IPS-NIHi7 (cell line): ENCODE measurements at regions not wholly inside any gene's neighbourhood (a gene's known extent, or its start where the extent isn't known, plus 50 kb on each side); places are given as distances from the start of the nearest gene placed in this dataset.

ENCODE experiments used
- DNase-seq: peaks from one replicate; pipeline ENCODE4 v3.0.0; 2012; ENCODE audit warnings: mixed read lengths; ENCODE audit errors: extremely low spot score

GRCh38 chr9:115169003-115169402, 51.0 kb upstream of the TNC start:
- DNase-seq: no peak

DNA sequence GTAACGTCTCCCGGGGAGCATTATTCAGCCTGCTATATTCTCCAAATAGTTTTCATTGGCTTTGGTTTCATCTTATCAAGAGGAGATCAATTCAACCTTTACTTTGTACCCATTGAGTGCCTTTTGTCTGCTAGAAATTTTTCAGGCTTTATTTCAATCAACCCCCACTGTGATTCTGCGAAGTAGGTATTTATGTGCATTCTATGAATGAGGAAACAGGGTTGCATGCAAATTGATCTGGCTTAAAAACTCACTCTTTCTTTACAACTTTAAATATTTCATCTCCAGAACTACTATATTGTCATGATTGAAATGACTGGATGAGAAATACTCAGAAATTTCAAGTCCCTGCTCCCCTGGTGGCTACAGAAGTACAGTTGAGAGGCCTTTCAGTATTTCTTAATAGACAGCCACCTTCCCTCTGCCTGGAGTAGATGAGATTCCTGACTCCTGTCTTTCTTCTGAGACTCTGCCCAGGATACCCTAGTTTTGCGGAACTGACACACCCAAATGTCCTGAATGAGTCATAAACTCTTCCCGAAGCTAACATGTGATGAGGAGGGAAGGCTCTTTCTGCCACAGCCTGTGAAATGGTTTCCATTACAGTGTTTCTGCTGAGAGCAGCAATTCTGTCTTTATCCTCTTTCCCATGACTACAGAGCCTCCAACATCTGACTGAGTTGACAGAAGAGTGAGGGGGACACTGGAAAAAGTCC, 52.6 kb upstream of the TNC start:
- peak; percentile 26 for DNase-seq

GRCh38 chr9:115171921-115172388, 54.0 kb upstream of the TNC start:
- DNase-seq: no peak

DNA sequence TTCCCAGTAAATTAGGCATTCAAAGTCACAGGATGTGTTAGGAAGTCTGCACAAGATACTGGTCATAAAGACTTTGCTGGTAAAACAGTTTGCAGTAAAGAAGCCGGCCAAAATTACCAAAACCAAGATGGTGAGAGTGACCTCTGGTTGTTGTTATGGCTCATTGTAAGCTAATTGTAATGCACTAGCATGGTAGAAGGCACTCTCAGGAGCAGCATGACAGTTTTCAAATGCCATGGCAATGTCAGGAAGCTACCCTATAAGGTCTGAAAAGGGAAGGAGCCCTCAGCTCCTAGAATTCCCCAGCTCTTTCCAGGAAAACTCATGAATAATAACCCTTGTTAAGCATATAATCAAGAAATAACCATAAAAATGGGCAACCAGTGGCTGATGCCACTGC, 64.3 kb upstream of the TNC start:
- no peak for DNase-seq

DNA sequence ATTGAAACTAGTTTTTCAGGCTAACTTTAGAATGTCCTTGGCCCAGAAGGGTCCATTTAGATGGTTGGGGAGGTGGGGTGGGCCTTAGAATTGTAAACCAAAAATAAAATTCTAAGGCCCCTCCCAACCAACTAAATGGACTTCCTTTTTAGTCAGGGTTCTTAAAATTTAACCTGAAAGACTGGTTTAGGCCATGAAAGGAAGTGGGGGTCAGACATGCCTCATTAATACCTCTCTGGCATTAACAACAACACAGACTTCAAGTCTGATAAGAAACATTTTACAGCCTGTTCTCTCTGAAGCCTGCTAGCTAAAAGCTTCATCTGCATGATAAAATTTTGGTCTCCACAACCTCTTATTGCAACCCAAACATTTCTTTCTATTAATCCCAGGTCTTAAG, 65.5 kb upstream of the TNC start:
- DNase-seq: no peak

DNA sequence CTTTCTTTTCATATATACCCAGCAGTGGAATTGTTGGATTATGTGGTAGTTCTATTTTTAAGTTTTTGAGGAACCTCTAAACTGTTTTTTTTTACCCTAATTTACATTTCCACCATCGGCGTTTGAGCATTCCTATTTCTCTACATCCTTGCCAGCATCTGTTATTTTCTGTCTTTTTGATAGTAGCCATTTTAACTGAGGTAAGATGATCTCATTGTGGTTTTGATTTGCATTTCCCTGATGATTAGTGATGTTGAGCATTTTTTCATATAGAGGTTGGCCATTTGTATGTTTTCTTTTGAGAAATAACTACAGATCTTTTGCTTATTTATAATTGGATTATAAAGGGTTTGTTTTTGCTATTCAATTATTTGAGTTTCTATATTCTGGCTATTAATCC, 71.7 kb upstream of the TNC start:
- DNase-seq: no peak

DNA sequence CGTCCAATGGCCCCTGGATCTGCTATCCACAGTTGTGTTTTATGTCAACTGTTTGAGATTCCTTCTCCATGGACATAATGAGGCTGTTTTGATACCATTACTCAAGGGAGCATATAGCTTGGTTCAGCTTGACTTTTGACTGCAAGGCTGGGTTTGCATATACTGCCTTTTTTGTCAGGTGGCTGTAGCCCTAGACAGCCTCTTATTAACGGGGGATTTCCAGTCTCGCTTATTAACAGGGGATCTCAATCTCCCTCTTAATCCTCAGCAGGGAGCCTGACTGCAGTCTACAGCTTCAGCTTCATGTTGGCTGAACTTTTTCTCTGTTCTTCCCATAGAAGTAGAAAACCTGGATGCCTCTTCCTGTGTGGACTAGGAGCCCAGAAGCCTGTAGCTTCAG, 73.7 kb upstream of the TNC start:
- DNase-seq: no peak

GRCh38 chr9:115192280-115192679, 74.3 kb upstream of the TNC start:
- DNase-seq: no peak

GRCh38 chr9:115192835-115193525, 75.0 kb upstream of the TNC start:
- DNase-seq: no peak

- DNase-seq: no peak
Observed at GRCh38 chr9:115193777-115194176, 75.8 kb upstream of the TNC start.

GRCh38 chr9:115194216-115194615, 76.3 kb upstream of the TNC start:
- no peak for DNase-seq

DNA sequence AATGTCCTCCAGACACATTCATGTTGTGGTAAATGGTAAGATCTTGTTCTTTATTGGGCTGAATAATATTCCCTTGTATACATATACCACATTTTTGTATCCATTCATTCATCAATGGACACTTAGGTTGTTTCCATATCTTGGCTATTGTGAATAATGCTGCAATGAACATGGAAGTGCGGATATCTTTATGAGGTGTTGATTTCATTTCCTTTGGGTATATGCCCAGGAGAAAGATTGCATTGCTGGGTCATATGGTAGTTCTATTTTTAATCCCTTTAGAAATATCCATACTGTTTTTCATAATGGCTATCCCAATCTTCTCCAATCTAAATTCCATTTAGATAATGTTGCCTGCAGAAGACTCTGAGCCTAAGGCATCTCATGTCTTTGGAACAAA, 78.0 kb upstream of the TNC start:
- DNase-seq: no peak

GRCh38 chr9:115196919-115197318, 79.0 kb upstream of the TNC start:
- DNase-seq: no peak

DNA sequence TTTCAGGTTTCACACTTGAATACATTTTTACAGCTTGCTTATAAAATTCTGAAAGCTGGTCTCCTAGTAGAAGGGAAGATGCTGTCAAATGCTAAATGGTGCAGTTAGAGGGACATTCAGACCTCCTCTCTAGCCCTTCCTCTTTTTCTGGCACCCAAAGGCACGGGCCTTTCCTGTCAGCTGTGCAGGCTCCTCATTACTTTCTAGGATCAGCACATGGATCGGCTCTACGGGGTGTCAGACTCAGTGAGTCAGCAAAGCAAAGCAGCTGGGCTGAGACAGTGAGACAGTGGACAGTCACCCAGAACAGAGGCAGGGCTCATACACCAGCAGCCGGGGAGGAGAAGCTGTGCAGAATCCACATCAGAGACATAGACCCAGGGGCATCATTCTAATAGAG, 80.0 kb upstream of the TNC start:
- no peak for DNase-seq

DNA sequence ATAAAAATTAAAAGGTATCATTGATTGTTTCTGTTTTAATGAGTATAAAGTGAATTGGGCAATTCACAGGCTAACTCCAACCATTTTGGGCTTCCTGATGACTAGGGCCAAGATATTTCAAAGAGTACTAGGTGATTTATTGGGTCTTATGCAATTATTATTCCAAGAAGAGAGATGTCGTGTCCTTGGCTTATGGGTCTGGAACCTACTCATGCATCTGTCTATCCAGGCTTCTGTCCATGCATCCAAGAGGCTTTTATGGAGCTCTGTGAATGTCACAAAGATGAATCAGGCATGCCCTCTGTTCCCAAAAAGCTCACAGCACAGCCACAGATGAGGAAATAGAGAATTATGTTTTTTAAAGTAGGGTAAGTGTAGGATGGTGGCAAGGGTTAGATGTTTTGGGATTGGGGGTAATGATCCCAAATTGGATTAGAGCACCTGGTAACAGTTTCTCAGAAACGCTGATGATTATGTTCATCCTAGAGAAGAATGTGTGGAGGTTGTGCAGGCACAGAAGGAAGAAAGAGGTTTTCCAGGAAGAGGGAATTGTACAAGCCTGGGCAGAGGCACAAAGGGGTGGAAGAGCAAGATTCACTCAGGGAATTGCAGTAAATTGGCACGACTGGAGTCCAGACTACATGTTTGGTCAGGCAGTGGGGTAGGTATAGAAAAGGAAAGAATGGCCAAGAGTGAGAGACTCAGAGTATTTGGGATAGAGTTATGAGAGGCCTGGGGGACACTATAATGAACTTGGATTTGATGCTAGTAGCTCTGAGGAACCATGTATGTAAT, 83.0 kb upstream of the TNC start:
- DNase-seq: no peak

DNA sequence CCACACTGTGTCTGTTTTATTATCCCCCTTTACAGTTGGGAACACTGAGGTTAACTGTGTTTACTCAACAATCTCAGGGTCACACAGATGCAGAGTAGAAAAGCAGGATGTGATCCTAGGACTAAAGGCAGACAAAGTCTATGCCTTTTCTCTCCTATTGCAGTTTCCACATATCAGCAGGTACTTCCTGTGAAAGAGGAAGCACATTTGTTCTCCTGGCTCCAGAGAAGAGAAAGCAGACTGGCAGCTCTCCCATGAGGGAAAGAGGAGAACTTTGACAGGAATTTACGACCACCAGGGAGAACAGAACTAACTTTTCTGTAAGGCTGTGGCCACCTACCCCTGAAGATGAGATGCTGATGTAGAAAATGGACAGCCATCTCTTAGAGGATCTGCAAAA, 84.2 kb upstream of the TNC start:
- no peak for DNase-seq

- no peak for DNase-seq
Observed at GRCh38 chr9:115202960-115203751, 85.2 kb upstream of the TNC start.

- no peak for DNase-seq
Observed at GRCh38 chr9:115204904-115205453, 87.0 kb upstream of the TNC start.

GRCh38 chr9:115207003-115207836, 89.3 kb upstream of the TNC start:
- peak; percentile 24 for DNase-seq

GRCh38 chr9:115208501-115208900, 90.5 kb upstream of the TNC start:
- no peak for DNase-seq
